Neural progenitor cell (in vitro differentiated cells): ENCODE measurements at regions not wholly inside any gene's neighbourhood (a gene's known extent, or its start where the extent isn't known, plus 50 kb on each side); places are given as distances from the start of the nearest gene placed in this dataset.

Source experiments
- CTCF ChIP-seq: fragments of 200-600 bp; sonication (generic); IDR thresholded peaks from 2 replicates; pipeline ENCODE4 v1.5.1; 2017; ENCODE audit warnings: antibody characterized with exemption, mild to moderate bottlenecking
- EZH2 ChIP-seq: fragments of 200-600 bp; sonication (generic); IDR thresholded peaks from 2 replicates; pipeline ENCODE4 v1.6.1; 2017; ENCODE audit warnings: antibody characterized with exemption, mild to moderate bottlenecking, moderate library complexity
- EZH2phosphoT487 ChIP-seq: fragments of 200-600 bp; sonication (generic); IDR thresholded peaks from 2 replicates; pipeline ENCODE4 v1.6.1; 2017; ENCODE audit warnings: antibody characterized with exemption

DNA sequence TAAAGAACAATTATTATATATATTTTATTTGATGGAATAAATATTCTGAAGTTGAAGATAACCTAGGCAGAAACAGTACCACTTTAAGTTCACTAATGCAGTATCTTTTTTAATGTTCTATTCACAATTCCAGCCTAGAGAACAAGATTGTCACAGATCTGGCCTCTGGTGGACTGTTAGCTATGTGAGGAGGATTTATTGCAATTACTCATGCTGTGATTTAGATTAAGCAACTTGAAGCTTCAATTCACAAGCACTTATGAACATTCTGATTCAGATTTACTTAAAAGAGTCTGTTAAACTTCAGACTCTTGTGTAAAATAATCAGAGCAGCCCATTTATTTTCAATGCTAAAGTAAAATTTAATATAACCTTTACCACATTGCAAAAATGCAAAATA, 1489.8 kb downstream of the STIM2 start:
- TF ChIP-seq CTCF (no peak), EZH2phosphoT487 (no peak), EZH2 (no peak)
